ENCODE measurements at regions not wholly inside any gene's neighbourhood (a gene's known extent, or its start where the extent isn't known, plus 50 kb on each side); places are given as distances from the start of the nearest gene placed in this dataset.
"Not testable (repeated sequence)": the region's sequence is repeated elsewhere in the genome, so short reads cannot be mapped to it uniquely, and the experiment has no call there.

- DNase-seq (ENCODE audit: low spot score): no peak
Measured at GRCh38 chr6:88499436-88499835, 333.3 kb upstream of the CNR1 start.

DNA sequence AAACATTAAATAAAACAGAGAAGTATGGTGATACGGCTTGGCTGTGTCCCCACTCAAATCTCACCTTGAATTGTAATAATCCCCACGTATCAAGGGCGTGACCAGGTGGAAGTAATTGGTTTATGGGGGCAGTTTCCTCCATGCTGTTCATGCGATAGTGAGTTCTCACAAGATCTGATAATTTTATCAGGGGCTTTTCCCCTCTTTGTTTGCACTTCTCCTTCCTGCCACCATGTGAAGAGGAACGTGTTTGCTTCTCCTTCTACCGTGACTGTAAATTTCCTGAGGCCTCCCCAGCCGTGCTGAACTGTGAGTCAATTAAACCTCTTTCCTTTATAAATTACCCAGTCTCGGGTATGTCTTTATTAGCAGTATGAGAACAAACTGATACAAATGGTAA is 331.3 kb upstream of the CNR1 start:
- DNase-seq (ENCODE audit: low spot score): not testable (repeated sequence)

- DNase-seq (ENCODE audit: low spot score): no peak
Measured at GRCh38 chr6:88494401-88495140, 328.4 kb upstream of the CNR1 start.

DNA sequence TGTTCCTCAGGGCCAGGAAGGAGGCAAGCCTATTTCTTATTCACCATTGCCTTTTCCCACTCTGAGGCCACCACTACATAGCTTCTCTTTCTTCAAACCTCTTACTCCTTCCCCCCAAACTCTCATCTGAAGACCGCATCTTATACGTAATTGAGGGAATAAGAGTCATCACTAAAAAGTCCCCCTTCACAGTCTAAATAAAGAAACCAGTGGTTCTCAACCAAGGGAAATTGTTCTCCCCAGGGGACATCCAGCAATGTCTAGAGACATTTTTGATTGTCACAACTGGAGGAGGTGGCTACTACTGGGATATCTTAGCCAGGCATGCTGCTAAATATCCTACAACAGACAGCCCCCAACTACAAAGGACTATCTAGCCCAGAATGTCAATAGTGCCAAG is 327.6 kb upstream of the CNR1 start:
- no peak for DNase-seq (ENCODE audit: low spot score)

GRCh38 chr6:88492824-88493223 is 326.7 kb upstream of the CNR1 start:
- peak; percentile 26 for DNase-seq (ENCODE audit: low spot score)

GRCh38 chr6:88492241-88492640 is 326.1 kb upstream of the CNR1 start:
- no peak for DNase-seq (ENCODE audit: low spot score)

- DNase-seq (ENCODE audit: low spot score): no peak
Measured at GRCh38 chr6:88491266-88491880, 325.2 kb upstream of the CNR1 start.

GRCh38 chr6:88490908-88491264 is 324.7 kb upstream of the CNR1 start:
- DNase-seq (ENCODE audit: low spot score): no peak

GRCh38 chr6:88490195-88490907 is 324.2 kb upstream of the CNR1 start:
- DNase-seq (ENCODE audit: low spot score): no peak

DNA sequence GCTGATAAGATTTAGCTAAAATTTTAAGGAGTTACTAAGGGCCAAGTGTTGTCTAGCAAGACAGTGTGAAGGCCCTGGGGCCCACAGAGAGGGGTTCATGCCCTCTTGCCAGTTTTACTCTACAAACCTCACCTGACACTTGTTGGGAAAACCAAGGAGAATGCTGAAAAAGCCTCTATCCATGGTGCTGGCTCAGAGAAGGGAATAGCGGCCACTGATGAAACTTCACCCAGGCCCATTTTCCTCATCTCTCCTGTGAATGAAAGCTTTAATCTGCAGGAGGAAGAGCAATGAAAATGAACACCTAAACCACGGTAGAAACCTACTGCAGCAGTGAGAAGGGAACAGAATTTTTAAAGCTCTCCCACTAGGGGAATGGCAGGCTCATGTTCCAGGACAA is 317.3 kb upstream of the CNR1 start:
- DNase-seq (ENCODE audit: low spot score): no peak

- no peak for DNase-seq (ENCODE audit: low spot score)
Measured at GRCh38 chr6:88482465-88482864, 316.3 kb upstream of the CNR1 start.

DNA sequence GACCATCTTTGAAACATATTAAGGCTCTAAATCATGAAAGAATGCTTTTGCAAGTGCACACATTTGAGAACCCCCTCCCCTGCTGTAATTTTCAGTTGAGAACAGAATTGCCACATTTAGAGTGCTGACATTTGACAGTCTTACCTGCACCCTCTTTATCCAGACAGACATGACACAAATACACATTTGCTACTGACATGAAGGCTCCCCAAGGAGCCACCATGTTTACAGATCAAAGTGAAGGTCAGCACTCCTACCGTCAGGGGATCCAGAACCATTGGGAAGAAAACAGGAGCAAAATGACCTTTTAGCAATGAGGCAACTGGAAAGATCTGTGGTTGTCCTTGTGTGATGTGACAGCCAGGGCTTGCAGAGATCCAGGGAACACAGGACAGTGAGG is 315.4 kb upstream of the CNR1 start:
- no peak for DNase-seq (ENCODE audit: low spot score)

- no peak for DNase-seq (ENCODE audit: low spot score)
Measured at GRCh38 chr6:88480816-88481215, 314.7 kb upstream of the CNR1 start.

DNA sequence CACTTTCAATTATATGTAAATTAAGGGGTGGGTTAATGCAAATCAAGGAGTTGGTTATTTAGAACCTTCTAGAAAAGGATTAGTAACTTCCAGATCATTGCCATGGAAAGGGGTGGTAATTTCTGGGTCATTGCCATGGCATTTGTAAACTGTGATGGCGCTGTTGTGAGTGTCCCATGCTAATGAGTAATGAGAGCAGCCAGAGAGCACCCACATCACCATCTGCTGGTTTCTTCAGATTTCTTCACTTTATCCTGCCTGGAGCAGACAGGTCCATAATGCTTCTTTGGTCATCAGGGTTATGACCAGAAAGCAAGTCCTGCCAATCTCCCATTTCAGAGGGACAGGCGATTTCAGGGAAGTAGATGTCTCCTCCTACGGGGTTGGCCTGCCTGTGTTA is 311.3 kb upstream of the CNR1 start:
- DNase-seq (ENCODE audit: low spot score): no peak

- DNase-seq (ENCODE audit: low spot score): no peak
Measured at GRCh38 chr6:88476388-88476787, 310.2 kb upstream of the CNR1 start.

- no peak for DNase-seq (ENCODE audit: low spot score)
Measured at GRCh38 chr6:88474720-88475119, 308.6 kb upstream of the CNR1 start.

GRCh38 chr6:88473589-88473988 is 307.4 kb upstream of the CNR1 start:
- no peak for DNase-seq (ENCODE audit: low spot score)

GRCh38 chr6:88472851-88473525 is 306.8 kb upstream of the CNR1 start:
- DNase-seq (ENCODE audit: low spot score): no peak

GRCh38 chr6:88459643-88460042 is 293.5 kb upstream of the CNR1 start:
- DNase-seq (ENCODE audit: low spot score): no peak

DNA sequence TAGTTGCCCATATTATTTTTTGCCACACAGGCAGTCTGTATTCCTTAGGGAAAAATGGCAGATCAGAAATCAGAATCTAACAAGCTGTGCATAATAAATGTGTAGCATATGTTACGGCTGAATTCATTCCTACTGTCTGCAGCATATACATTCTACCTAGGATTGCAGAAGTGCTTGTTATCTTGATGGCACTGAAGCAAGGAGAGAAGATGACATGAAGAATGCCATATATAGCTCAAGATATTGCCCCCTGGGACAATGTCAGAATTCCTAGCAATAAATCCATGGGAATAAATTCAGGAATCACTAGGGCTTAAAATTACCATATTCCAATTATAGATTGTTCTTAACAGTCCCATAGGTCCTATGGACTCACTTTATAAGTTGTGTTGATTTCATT is 293.0 kb upstream of the CNR1 start:
- DNase-seq (ENCODE audit: low spot score): no peak

DNA sequence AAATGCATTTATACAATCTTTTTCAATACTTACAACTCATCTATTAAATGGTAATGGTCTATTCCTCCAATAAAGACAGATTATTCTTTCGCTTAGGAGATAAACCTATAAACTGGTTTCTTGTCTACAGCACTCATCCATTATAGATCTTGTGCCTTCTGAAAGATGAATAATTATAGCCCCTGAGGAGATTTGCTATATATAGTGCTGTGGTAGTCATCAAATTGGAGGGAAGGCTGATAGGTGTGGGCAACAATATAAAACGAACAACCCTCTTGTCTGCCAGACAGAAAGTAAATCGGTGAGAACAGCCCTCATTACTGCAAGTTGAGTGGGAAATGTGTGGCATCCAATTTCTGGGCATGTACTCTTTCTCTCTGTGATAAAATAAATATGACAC is 292.5 kb upstream of the CNR1 start:
- DNase-seq (ENCODE audit: low spot score): no peak

- DNase-seq (ENCODE audit: low spot score): no peak
Measured at GRCh38 chr6:88456221-88456859, 290.2 kb upstream of the CNR1 start.
